SU-DHL-6 (cell line): ENCODE measurements at regions not wholly inside any gene's neighbourhood (a gene's known extent, or its start where the extent isn't known, plus 50 kb on each side); places are given as distances from the start of the nearest gene placed in this dataset.

Experiments
- H2AFZ ChIP-seq: fragments of 200-600 bp; sonication (generic); 2 replicates; pipeline ENCODE4 v1.6.1; 2014; ENCODE audit warnings: low read depth, mild to moderate bottlenecking, moderate library complexity, mixed read lengths, antibody characterized with exemption, low read length; ENCODE audit not compliant: severe bottlenecking
- H3F3A ChIP-seq: fragments of 200-600 bp; shearing (Covaris generic); 2 replicates; pipeline ENCODE4 v1.6.0; 2016; ENCODE audit warnings: antibody characterized with exemption, mild to moderate bottlenecking; ENCODE audit not compliant: insufficient read depth
- H3K27ac ChIP-seq: fragments of 200-600 bp; sonication (generic); 2 replicates; pipeline ENCODE4 v1.5.1; 2016; ENCODE audit warnings: low read depth, mild to moderate bottlenecking, low read length, moderate library complexity, mixed read lengths
- H3K27me3 ChIP-seq: fragments of 200-600 bp; sonication (generic), shearing (Covaris generic); 2 replicates; pipeline ENCODE4 v1.6.0; 2014; ENCODE audit warnings: mild to moderate bottlenecking, low read length
- H3K36me3 ChIP-seq: fragments of 200-600 bp; sonication (generic); 2 replicates; pipeline ENCODE4 v1.6.1; 2014; ENCODE audit warnings: mild to moderate bottlenecking, low read length, mixed read lengths
- H3K4me2 ChIP-seq: fragments of 300-600, 200-600 bp; shearing (Covaris generic), sonication (generic); 2 replicates; pipeline ENCODE4 v1.6.0; 2014; ENCODE audit warnings: low read length, low read depth, mild to moderate bottlenecking; ENCODE audit not compliant: poor library complexity, severe bottlenecking
- H3K4me3 ChIP-seq: fragments of 200-600 bp; sonication (generic); 2 replicates; pipeline ENCODE4 v1.5.1; 2014; ENCODE audit warnings: antibody characterized with exemption, low read length, mild to moderate bottlenecking, mixed read lengths; ENCODE audit not compliant: insufficient read depth, poor library complexity, severe bottlenecking
- H3K79me2 ChIP-seq: fragments of 200-600 bp; sonication (generic); 2 replicates; pipeline ENCODE4 v1.6.1; 2014; ENCODE audit warnings: mild to moderate bottlenecking, low read length, moderate library complexity; ENCODE audit not compliant: insufficient read depth
- H3K9ac ChIP-seq: fragments of 200-600 bp; sonication (generic); 2 replicates; pipeline ENCODE4 v1.7.0; 2014; ENCODE audit warnings: mild to moderate bottlenecking, low read length
- H3K9me2 ChIP-seq: fragments of 200-600 bp; sonication (generic); replicated peaks from 2 replicates; pipeline ENCODE4 v1.6.1; 2014; ENCODE audit warnings: low read length; ENCODE audit not compliant: insufficient read depth
- H3K9me3 ChIP-seq: fragments of 200-600 bp; sonication (generic); 2 replicates; pipeline ENCODE4 v1.6.1; 2014; ENCODE audit warnings: low read length, mixed read lengths; ENCODE audit not compliant: insufficient read depth
- H4K20me1 ChIP-seq: fragments of 200-600 bp; sonication (generic); 2 replicates; pipeline ENCODE4 v1.6.1; 2014; ENCODE audit warnings: low read depth, mild to moderate bottlenecking, antibody characterized with exemption, low read length, moderate library complexity, mixed read lengths
- CTCF ChIP-seq: fragments of 200-600 bp; sonication (generic); IDR thresholded peaks from one replicate; pipeline ENCODE4 v1.5.1; 2017; ENCODE audit warnings: antibody characterized with exemption, mild to moderate bottlenecking, low read length, moderate library complexity; ENCODE audit not compliant: insufficient read depth, poor library complexity, severe bottlenecking
- EZH2phosphoT487 ChIP-seq: fragments of 200-600 bp; sonication (generic), shearing (Covaris generic); conservative IDR thresholded peaks from 2 replicates; pipeline ENCODE4 v1.6.1; 2018; ENCODE audit warnings: mild to moderate bottlenecking, antibody characterized with exemption, low read length, moderate library complexity, mixed read lengths

GRCh38 chr14:96960598-96961116 lies 163.5 kb downstream of the VRK1 start:
- Histone ChIP-seq H3F3A (no peaks in the 10 kb centered on the region), H3K36me3 (no peaks in the 10 kb centered on the region), H3K79me2 (no peaks in the 10 kb centered on the region), H3K4me2 (no peak overlapping the region), H3K9ac (no peak overlapping the region), H3K9me2 (no peaks in the 10 kb centered on the region), H4K20me1 (no peaks in the 10 kb centered on the region), H3K27ac (no peak overlapping the region), H3K9me3 (no peaks in the 10 kb centered on the region), H3K4me3 (no peak overlapping the region), H2AFZ (no peak overlapping the region), H3K27me3 (no peaks in the 10 kb centered on the region)
- TF ChIP-seq EZH2phosphoT487 (no peak), CTCF (no peak)

GRCh38 chr14:96961895-96962294 lies 164.7 kb downstream of the VRK1 start:
- peak overlapping the region; percentile 30 for H3K4me2 ChIP-seq

GRCh38 chr14:96962337-96962736 lies 165.2 kb downstream of the VRK1 start:
- TF ChIP-seq EZH2phosphoT487 (no peak), CTCF (no peak)
- Histone ChIP-seq H4K20me1 (no peaks in the 10 kb centered on the region), H3K9ac (no peak overlapping the region), H3K4me3 (no peak overlapping the region), H3K27ac (peak overlapping the region; percentile 21; the same call in 1 of the 2 replicates), H3K79me2 (no peaks in the 10 kb centered on the region), H3K4me2 (peak overlapping the region; percentile 30), H3K9me2 (no peaks in the 10 kb centered on the region), H3F3A (no peaks in the 10 kb centered on the region), H3K9me3 (no peaks in the 10 kb centered on the region), H2AFZ (peak overlapping the region; percentile 77), H3K27me3 (no peaks in the 10 kb centered on the region), H3K36me3 (no peaks in the 10 kb centered on the region)

More at GRCh38 chr14:96961895-96962294, 164.7 kb downstream of the VRK1 start:
- Histone ChIP-seq H2AFZ (peak overlapping the region; percentile 77), H3F3A (no peaks in the 10 kb centered on the region), H3K9me2 (no peaks in the 10 kb centered on the region), H4K20me1 (no peaks in the 10 kb centered on the region), H3K36me3 (no peaks in the 10 kb centered on the region), H3K27ac (peak overlapping the region; percentile 21; the same call in 1 of the 2 replicates), H3K9ac (no peak overlapping the region), H3K27me3 (no peaks in the 10 kb centered on the region), H3K79me2 (no peaks in the 10 kb centered on the region), H3K4me3 (no peak overlapping the region), H3K9me3 (no peaks in the 10 kb centered on the region)
- TF ChIP-seq CTCF = no peak
- no peak for TF ChIP-seq EZH2phosphoT487
